ENCODE measurements at regions not wholly inside any gene's neighbourhood (a gene's known extent, or its start where the extent isn't known, plus 50 kb on each side); places are given as distances from the start of the nearest gene placed in this dataset.

DNA sequence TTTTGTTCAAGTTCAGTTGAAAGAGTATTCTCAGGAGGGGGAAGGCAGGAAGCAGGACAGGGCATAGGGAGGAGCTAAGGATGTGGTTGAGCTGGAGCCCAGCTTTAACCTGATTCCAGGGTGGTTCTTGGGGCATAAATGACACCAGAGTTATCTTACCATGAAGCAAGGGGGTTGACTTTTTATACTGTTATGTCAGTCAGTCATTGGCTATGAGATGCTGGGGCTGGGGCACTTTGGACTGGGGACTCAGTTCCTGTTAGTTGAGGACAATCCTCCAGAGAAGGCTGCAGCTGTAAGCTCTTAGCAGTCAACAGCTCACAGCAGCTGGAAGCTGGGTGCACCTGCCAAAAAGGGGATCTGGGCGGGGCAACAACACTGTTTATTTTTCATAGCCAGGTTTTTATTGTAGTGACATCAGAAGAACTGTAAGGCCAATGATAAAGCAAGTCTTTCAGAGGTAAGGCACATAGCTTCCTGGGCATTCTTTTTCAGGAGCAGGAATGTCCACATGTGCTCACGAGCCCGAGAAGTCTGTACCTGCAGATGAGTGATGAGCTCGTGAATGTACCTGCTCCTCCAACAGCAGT lies 78.5 kb downstream of the MID1IP1 start:
- no peak overlapping the region for H3K4me3 ChIP-seq (ENCODE audit: low read depth in 2 of 2, low read length in 1 of 2)
- no peak overlapping the region for H2AFZ ChIP-seq (ENCODE audit: low read depth)
- H3K9ac ChIP-seq, result no peak overlapping the region
- H3K4me2 ChIP-seq, result no peak overlapping the region
- TF ChIP-seq, protein P1, sequence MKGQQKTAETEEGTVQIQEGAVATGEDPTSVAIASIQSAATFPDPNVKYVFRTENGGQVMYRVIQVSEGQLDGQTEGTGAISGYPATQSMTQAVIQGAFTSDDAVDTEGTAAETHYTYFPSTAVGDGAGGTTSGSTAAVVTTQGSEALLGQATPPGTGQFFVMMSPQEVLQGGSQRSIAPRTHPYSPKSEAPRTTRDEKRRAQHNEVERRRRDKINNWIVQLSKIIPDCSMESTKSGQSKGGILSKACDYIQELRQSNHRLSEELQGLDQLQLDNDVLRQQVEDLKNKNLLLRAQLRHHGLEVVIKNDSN (IDR thresholded peaks at IDR 0.05; ENCODE audit: borderline replicate concordance, low read depth), result no peak
- TF ChIP-seq GABPA (IDR thresholded peaks at IDR 0.05; ENCODE audit: low read depth) (no peak), POLR2AphosphoS5 (IDR thresholded peaks at IDR 0.05; ENCODE audit: low read depth, low read length) (no peak), IRF3 (IDR thresholded peaks at IDR 0.05; ENCODE audit: low read depth, low read length) (no peak), ELF1 (IDR thresholded peaks at IDR 0.05) (no peak), FOXJ3 (CRISPR knock-in tag; IDR thresholded peaks at IDR 0.05) (no peak), RAD21 (IDR thresholded peaks at IDR 0.05; ENCODE audit: low read length) (no peak), TCF12 (IDR thresholded peaks at IDR 0.05) (no peak), NFIC (IDR thresholded peaks at IDR 0.05; ENCODE audit: borderline replicate concordance) (no peak), EZH2phosphoT487 (IDR thresholded peaks at IDR 0.05; ENCODE audit: borderline replicate concordance, low read depth) (no peak), CHD2 (IDR thresholded peaks at IDR 0.05; ENCODE audit: low read length, partially characterized antibody) (no peak), RCOR1 (IDR thresholded peaks at IDR 0.05; ENCODE audit: low read length) (no peak)
- TF ChIP-seq, protein P2, sequence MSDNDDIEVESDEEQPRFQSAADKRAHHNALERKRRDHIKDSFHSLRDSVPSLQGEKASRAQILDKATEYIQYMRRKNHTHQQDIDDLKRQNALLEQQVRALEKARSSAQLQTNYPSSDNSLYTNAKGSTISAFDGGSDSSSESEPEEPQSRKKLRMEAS (IDR thresholded peaks at IDR 0.05; ENCODE audit: low read depth), result no peak
- TF ChIP-seq, protein P3, sequence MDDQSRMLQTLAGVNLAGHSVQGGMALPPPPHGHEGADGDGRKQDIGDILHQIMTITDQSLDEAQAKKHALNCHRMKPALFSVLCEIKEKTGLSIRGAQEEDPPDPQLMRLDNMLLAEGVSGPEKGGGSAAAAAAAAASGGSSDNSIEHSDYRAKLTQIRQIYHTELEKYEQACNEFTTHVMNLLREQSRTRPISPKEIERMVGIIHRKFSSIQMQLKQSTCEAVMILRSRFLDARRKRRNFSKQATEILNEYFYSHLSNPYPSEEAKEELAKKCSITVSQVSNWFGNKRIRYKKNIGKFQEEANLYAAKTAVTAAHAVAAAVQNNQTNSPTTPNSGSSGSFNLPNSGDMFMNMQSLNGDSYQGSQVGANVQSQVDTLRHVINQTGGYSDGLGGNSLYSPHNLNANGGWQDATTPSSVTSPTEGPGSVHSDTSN (IDR thresholded peaks at IDR 0.05), result no peak
- 42% methylated on average over 4 of the region's 4 CpGs for WGBS (ENCODE audit: low lambda C conversion rate)
- H3K9me2 ChIP-seq, result no peaks in the 10 kb centered on the region
- DNase-seq, result no peak
- ChIA-PET CTCF (no interaction called here), POLR2A (no interaction called here)
- no peaks in the 10 kb centered on the region for H3K4me1 ChIP-seq (ENCODE audit: control insufficient read depth in 1 of 2, insufficient read depth in 2 of 2, low read depth in 1 of 2, low read length in 1 of 2)
- no peaks in the 10 kb centered on the region for H3K79me2 ChIP-seq (ENCODE audit: insufficient read depth)
- H3K27me3 ChIP-seq (ENCODE audit: insufficient read depth), result no peaks in the 10 kb centered on the region
- H4K20me1 ChIP-seq (ENCODE audit: insufficient read depth), result no peaks in the 10 kb centered on the region
- H3K36me3 ChIP-seq (replicated peaks in 1 of 2; ENCODE audit: control insufficient read depth in 1 of 2, insufficient read depth in 2 of 2, low read length in 1 of 2), result no peaks in the 10 kb centered on the region
- no peaks in the 10 kb centered on the region for H3K9me3 ChIP-seq
- no peaks in the 10 kb centered on the region for H3F3A ChIP-seq (replicated peaks; ENCODE audit: insufficient read depth)
- no peak overlapping the region for H3K27ac ChIP-seq (ENCODE audit: low read depth in 2 of 2, low read length in 1 of 2)

DNA sequence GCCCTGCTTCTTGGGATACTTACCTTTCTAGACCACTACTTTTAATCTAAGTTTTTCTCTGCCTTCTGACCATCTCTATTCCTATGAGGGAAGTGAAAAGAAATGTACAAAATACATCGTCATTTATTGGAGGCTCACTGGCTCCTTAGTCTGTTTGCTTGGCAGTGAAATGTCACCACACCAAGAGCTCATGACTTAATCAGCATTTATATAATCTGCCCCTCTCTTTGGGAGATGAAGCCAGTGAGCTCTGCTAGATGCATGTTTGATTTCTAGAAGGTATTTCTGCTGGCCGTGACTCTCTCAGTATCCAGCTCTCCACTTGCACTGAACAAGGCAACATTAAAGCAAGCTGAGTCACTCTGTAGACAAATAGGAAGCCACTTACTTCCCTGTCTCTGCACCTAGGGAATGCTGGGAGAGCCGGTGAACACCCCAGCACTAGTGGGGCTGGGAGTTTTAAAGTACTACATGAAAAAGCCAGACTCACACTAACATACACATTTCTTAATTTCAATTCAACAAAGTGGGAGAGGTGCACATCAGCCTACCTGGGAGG lies 79.1 kb downstream of the MID1IP1 start:
- Histone ChIP-seq H3K4me2 (no peak overlapping the region), H3K9me3 (no peaks in the 10 kb centered on the region), H3K27ac (ENCODE audit: low read depth in 2 of 2, low read length in 1 of 2) (no peak overlapping the region), H4K20me1 (ENCODE audit: insufficient read depth) (no peaks in the 10 kb centered on the region), H3K79me2 (ENCODE audit: insufficient read depth) (no peaks in the 10 kb centered on the region), H3K27me3 (ENCODE audit: insufficient read depth) (no peaks in the 10 kb centered on the region), H3K9ac (no peak overlapping the region), H2AFZ (ENCODE audit: low read depth) (no peak overlapping the region; the same call in 1 of the 2 replicates), H3K4me1 (ENCODE audit: control insufficient read depth in 1 of 2, insufficient read depth in 2 of 2, low read depth in 1 of 2, low read length in 1 of 2) (no peaks in the 10 kb centered on the region), H3K4me3 (ENCODE audit: low read depth in 2 of 2, low read length in 1 of 2) (no peak overlapping the region), H3K9me2 (no peaks in the 10 kb centered on the region), H3F3A (replicated peaks; ENCODE audit: insufficient read depth) (no peaks in the 10 kb centered on the region), H3K36me3 (replicated peaks in 1 of 2; ENCODE audit: control insufficient read depth in 1 of 2, insufficient read depth in 2 of 2, low read length in 1 of 2) (no peaks in the 10 kb centered on the region)
- WGBS (ENCODE audit: low lambda C conversion rate), result 51% methylated on average over 3 of the region's 3 CpGs
- ChIA-PET CTCF (interaction anchor here (1.1 kb wide), 1 partner anchor 11 kb away, joined by 3 read pairs; no protein-coding TSS in a partner anchor), POLR2A (no interaction called here)
- TF ChIP-seq SMC3 (IDR thresholded peaks at IDR 0.05; ENCODE audit: low read depth, low read length) (no peak), MEF2A (IDR thresholded peaks at IDR 0.05; ENCODE audit: borderline replicate concordance, low read depth) (no peak), EZH2phosphoT487 (IDR thresholded peaks at IDR 0.05; ENCODE audit: borderline replicate concordance, low read depth) (no peak), FOSL2 (IDR thresholded peaks at IDR 0.05; ENCODE audit: borderline replicate concordance, low read depth) (no peak), MXI1 (IDR thresholded peaks at IDR 0.05; ENCODE audit: low read depth, low read length) (no peak)
- no peak for DNase-seq
